Suppressor macrophage treated with lipopolysaccharide for 1 hour (primary cell): ENCODE measurements at regions not wholly inside any gene's neighbourhood (a gene's known extent, or its start where the extent isn't known, plus 50 kb on each side); places are given as distances from the start of the nearest gene placed in this dataset.

ENCODE experiments used
- DNase-seq, 3 donors: peaks; one replicate each; pipeline ENCODE4 v3.0.0-alpha.2; 2020 to 2022

DNA sequence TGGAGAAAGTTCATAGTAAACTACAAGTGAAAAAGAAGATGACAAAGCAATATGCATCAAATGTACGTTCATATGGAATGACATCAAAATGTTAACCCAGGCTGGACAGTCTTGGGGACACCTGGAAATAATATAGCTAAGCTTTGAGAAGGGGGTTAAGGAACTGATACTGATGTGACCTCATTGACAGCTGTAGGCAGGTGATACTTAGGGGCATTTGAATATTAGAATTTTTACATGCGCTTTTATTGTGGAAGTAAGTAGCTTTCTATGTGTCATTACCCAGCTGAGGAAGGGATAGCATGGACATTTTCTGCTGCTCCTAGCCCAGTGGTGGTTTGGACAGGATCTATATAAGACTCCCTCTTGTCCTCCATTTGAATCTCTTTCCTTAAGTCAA lies 299.7 kb downstream of the CWC27 start:
- no peak for DNase-seq

DNA sequence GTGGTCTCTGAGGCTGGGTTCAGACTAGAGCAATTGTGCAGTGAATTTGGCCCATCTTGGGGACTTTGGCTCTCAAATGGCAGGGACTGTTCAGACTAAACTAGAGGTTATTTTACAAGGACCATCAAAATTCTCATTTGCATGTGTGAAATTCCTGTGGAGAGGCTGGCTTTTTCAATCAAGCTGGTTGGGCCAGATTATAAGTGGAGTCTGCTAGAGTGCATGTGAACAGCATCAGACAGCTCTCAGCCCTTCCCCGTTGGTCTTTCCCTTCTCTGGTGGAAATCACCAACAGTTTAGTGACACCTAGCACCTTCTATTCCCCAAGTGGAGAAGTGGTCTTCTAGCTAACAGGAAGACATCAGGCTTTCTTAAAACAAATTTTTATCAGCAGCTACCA lies 301.3 kb downstream of the CWC27 start:
- DNase-seq: no peak

DNA sequence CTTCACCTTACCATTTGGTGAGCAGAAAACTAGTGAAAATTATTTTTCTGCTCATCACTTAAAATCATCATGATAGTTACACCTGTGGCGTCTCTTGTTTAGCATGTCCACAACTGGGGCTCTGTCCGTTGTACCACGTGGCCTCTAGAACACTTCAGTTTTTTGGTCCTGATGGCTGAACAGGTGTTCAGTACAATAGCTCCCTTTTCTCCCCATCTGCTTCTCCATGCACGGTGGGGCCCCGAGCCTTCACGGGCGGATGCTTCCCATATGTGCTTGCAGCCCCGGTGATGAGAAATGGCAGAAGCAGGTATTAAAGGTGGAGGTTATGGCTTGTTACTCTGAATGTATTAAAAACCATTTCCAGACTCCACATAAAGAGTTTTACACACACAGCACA lies 304.1 kb downstream of the CWC27 start:
- DNase-seq: no peak

DNA sequence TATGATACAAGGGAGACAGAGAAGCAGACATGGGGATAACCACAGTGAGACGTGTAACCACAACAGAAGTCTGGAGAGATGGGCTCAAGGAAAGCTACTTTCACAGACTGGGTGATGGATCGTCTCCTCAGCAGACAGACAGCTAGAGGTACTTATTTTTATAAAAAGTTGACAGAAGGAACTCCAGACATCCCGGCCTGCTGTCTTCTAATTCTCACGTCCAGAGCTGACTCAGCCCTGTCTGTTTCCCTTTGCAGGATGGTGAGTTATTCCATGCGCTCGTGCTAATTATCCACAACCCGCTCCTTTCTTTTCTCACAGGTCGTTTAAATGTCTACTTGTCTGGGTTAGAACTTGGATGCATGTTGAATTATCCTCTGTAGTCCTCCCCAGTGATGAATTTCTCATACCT lies 304.5 kb downstream of the CWC27 start:
- DNase-seq: no peak

DNA sequence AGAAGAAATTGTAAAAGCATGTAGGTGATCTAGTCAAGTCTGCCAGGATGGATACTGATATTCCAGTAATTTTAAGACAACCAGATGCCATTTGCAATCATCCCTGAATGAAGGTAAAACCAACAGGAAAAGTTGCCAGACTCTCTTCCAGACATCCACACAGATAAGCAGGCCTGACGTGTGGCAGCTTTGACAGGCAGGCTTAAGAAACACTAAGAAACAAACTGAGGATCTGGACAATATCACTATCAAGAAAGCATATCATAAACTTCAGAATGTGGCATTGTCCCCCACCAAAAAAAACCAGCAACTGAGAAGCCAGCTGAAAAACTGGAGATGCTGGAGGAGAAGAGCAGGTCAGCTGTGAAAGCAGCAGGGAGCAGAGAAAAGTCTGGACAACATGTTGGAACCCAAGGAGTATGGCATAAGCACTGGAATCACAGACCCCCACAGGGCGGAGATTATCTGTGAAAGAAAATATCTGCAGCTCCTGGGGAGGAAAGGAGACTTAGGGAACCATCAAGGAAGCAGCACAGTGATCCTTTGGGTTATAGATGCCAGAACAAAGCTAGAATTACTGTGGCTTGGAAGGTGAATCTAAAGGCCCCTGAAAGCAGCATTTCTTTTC lies 307.0 kb downstream of the CWC27 start:
- DNase-seq: no peak

DNA sequence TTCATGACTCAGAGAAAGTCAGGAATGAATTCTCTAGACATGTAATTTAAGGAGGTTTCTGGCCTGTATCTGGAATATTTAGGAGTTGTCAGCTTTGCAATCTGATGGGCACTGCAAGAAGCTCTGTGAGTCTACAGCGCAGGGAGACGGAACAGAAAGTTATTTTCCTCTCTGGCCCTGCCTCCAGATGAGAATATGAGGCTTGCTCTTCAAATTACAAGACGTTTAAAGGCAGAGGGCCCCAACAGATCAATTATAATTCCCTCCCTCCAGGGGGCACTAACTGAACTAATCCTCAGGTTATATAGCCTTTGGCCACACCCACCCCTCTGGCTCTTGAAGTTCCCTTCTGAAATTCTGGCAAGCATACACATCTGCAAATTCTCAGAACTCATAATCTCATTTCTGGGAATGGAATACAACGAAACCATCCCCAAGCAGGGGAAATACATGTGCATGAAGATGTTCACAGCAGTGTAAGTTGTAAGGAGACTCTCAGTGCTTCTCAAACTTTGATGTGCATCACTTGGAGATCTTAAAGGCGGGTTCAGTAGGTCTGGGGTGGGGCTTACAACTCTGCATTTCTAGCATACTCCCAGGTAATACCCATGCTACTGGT lies 307.6 kb downstream of the CWC27 start:
- peak; percentile 74 to 82 (median 81) for DNase-seq

DNA sequence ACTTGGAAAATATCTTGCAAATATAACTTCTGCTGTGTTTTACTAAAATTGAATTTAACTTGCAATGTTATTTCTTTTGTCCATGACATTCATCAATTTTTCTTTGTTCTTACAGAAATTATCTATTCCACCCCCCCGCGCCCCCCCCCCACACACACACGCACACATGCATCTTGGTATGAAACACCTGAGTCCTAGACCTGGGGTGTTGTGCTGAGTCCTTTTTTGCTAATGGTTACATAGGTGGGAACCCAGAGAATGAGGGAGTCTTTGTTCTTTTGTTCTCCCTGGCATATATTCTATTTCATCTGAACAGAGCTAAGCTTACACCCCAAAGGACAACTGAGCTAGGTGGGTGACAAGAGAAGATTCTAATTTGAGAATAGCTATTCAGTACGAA lies 308.9 kb downstream of the CWC27 start:
- DNase-seq: no peak

DNA sequence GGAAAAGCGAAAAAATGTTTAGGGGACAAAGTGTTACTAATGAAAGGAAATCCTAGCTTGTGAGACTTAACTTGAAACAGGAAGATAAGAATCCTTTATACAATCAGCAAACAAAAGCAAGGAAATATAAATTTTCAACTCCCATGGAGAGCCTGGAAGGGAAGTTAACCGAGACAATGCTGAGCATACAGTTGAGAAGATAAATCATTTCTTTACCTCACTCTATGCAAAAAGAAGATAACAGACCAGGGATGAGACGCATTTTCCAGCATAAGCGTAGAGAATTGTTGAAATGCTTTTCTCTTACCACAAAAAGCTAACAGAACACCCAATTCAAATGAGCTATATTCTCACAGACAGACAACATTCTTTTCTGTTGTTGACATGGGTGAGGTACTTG lies 309.6 kb downstream of the CWC27 start:
- DNase-seq: no peak

DNA sequence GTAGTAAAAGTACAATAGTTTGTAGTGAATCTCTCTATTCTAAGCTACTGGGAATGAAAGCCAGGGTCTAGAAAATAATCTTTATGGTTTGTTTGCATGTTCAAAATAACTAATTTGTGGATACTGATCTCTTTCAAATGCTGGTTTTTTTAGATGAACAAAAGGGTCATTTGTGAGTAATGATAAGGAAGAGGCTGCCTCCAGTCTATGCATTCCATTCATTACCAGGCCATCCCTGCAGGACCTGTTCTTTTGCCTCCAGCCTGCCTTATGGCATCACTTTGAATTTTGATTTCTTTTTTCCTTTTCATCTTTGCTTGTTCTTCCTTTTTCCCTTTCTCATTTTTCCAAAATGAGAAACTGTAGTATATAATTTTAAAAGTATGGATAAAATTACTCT lies 312.3 kb downstream of the CWC27 start:
- DNase-seq: no peak

DNA sequence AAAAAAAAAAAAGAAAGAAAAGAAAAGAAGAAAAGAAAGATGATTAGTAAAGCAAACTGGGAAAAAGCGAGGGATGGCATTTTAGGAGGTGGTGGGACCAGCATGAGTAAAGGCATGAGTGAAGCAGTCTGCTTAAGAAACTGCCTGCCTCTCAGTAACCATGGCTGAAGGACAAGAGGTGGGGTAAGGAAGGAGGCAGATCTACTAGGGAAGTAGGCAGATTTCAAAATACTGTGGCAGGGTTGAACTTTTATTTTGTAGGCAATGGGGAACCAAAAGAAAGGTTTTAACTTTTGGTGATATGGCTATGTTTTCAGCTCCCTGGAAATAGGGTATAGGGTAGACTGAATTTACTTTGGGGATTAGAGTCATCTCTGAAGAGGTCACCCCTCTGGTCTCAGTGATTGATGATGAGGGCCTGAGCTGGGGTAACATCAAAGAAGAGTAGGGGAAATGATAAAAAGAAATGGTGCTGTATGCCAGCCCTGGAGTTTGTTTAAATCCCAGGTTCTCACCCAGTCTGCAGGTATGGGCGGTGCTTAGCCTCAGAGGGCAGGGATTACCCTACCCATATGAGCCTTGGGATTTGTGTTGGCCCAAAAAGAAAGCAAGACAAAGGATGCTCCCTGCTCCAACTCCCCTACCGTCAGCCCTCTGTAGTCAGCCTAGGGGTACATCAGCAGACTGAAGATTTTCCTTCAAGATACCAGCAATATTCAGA lies 316.2 kb downstream of the CWC27 start:
- peak; percentile 23 to 51 (median 30) for DNase-seq

DNA sequence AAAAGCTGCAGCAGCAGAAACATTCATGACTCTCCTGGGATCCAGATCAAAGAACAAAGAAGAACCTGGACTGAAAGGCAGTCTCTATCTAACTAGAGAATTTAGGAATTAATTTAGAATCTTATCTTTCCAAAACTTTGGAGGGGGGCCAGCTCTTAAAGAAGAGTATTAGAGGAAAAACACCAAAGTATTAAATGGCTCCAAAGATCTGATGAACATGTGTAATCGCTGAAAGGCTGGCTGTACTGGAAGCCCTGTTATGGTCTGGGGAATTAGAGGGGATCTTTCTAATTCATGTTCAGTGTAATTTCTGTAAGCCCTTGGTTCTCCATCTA lies 316.8 kb downstream of the CWC27 start:
- no peak for DNase-seq

DNA sequence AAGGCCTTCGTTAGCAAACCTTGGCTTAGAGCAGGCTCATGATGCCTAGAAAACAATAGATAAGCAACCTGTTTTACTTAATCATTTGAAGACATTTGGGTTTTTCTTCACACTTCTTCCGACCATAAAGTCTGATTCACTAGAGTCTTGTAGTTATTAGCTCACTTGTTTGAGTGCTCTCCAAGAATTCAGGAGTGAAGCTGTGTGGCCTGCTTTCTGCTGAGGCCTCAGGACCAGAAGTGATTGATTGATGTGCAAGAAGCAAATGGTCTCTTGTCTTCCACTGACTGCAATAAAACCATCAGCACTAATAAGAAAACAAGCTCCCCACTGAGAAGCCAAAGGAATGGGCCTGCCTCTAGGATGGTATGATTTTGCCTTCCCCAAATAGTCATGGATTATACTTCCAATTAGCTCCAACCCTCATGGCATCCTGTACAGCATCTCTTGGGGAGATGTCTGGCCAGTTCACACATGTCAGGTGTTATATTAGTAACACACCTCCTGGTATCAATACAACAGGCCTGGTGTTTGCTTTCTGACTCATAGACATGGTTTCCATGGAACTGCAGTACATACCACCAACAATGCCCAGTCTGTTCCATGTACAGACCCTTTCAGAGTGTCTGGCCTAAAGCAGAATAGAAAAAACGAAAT lies 317.6 kb downstream of the CWC27 start:
- no peak for DNase-seq

DNA sequence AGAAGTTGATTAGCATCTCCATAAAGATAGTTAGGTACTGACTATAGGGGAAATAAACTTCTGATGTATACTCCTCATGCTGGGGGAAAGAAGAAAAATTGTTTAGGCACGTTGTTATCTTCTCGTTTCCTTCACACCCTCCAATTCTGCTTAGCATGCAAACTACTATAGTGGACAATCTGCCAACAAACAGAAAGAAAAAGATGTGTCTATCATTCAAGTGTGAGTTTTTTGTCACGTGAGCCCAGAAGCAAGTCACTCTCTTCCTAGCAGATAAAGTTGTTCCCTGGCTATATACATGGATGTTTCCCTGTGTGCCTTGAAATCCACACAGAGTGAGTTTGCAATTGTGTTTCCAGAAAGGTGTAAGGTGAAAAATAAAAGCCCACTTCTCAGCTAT lies 318.4 kb downstream of the CWC27 start:
- no peak for DNase-seq

DNA sequence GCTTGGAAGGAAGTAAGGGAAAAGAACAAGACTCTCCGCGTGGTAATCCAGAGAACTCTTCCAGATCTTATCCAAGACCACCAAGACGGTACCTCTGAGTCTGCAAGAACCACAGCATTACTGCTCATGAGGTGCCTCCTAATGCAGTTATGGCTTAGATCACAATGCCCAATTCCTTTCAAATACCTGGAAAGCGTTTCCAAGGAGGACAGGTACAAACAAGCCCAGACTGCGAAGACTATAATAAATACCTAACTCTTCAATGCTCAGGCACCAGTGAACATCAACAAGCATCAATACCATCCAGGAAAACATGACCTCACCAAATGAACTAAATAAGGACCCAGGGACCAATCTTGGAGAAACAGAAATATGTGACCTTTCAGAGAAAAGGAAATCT lies 325.5 kb downstream of the CWC27 start:
- DNase-seq: no peak

DNA sequence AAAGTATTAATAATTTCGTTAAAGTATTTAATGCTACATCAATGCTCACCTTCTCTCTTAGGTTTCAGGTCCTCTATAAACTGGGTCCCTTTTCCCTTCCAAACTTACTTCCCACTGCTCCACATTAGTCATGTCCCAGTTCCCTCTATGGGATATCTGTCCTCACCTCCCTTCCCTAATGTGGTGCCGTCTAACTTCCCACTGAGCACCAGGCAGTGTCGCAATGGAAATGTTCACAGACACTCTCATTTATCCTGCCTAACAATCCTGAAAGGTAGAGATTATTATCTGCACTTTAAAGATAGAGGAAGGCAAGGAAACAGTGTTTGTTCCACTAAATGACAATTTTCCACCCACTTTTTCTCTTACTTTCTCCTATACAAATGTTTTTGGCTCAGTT lies 329.7 kb downstream of the CWC27 start:
- DNase-seq: peak; percentile 11 to 23 (median 21)
